Kidney tubule cell (primary cell): ENCODE measurements at regions not wholly inside any gene's neighbourhood (a gene's known extent, or its start where the extent isn't known, plus 50 kb on each side); places are given as distances from the start of the nearest gene placed in this dataset.

ENCODE experiments used
- DNase-seq: peaks from one replicate; pipeline ENCODE4 v3.0.0-alpha.2; 2018; ENCODE audit warnings: low spot score

DNA sequence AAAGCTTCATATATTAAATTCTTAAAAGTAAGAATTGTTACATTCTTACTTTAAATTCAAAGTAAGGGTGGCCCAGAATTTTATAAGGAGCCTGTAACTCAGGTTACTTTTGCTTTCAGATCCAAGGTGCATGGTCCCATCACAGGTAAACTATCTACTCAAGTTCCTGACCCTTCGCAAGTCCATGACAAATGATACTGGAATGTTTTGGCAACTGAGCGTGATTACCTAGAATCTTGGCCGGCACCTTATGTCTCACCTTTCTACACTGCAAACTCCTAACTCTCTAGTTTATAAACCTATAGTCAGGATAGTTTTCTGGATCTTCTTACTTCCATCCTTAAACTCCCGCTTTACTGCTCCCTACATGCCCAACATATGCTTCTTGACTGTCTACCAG, 67.9 kb upstream of the HMGN3 start:
- peak; percentile 81 for DNase-seq

DNA sequence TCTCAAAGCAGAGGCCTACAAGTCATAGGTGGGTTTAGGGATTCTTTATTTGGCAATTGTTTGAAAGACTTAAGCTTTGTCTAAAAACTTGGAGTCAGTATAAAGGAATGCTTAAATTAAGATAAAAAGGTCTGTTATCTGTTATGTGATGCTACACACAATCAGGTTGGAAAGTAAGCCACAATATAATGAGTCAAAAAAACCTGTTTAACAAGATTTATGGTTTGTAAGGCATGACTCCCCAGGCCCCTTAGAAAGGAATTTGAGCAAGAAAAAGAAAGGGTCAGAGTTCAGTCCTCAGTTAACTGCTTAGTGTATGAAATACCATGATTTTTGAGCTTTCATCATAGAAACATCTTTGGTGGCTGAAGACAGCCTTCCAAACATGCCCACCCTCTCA, 66.8 kb upstream of the HMGN3 start:
- DNase-seq, result no peak

DNA sequence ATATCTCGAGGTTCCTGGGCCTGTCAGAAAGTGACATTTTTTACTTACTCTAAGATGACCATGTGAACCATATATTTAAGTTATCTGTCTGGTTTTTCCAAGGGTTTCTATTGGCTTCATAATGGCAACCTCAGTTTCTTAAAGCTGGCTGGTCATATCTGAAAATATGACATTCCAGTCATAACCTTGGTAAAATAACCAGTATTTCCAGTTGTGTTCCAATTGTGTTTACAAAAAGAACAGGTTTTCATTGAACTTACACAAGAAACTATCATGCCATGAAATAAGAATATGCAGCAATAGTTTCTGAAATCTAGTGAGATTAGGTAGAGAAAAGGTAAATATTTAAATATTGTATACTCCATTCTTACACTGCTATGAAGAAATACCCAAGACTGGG, 61.7 kb upstream of the HMGN3 start:
- no peak for DNase-seq
